GM12878 (cell line): ENCODE measurements at regions not wholly inside any gene's neighbourhood (a gene's known extent, or its start where the extent isn't known, plus 50 kb on each side); places are given as distances from the start of the nearest gene placed in this dataset.

Source experiments
- ATAC-seq: fragments of 200-7000 bp; cut with Tn5 transposase; 3 replicates; pipeline ENCODE4 v1.9.1; 2020; ENCODE audit warnings: mild to moderate bottlenecking, moderate library complexity
- BruUV-seq: library from RNA; stranded (reverse); fragments of 400-500 nt; replicated peaks from 2 replicates; lab custom pipeline; 2021; lab: Mats Ljungman, UMichigan
- CTCF ChIA-PET: fragments of 300-600 bp; sonication (Branson Sonifier 250); formaldehyde crosslinking; extraction: SDS; loops from one replicate; lab custom pipeline; 2021; ENCODE audit warnings: inconsistent platforms; lab: Yijun Ruan, JAX
- POLR2A ChIA-PET: fragments of 350-600 bp; formaldehyde crosslinking; extraction: SDS; loops from one replicate; lab custom pipeline; 2021; ENCODE audit warnings: inconsistent platforms; lab: Charles Lee
- RAD21 ChIA-PET: fragments of 300-600 bp; sonication (Branson Sonifier 250); formaldehyde crosslinking; loops from one replicate; lab custom pipeline; 2023; ENCODE audit warnings: antibody characterized with exemption; ENCODE audit not compliant: unreplicated experiment; lab: Charles Lee
- SMC1A ChIA-PET: fragments of 300-600 bp; sonication (Branson Sonifier 250); formaldehyde crosslinking; loops from one replicate; lab custom pipeline; 2023; ENCODE audit not compliant: unreplicated experiment, uncharacterized antibody; lab: Charles Lee
- DNase-seq: peaks from one replicate; pipeline ENCODE4 v3.0.0-alpha.2; 2011; ENCODE audit warnings: low read depth, low spot score
- FAIRE-seq: peaks from 3 replicates; lab custom pipeline; 2011; peaks lifted over from hg19 to GRCh38; lab: Jason Lieb, UNC
- H2AFZ ChIP-seq: 2 replicates; pipeline ENCODE4 v1.6.0; 2011; ENCODE audit warnings: low read depth, low read length, control low read depth; ENCODE audit not compliant: control insufficient read depth
- H3K27ac ChIP-seq: 2 replicates; pipeline ENCODE4 v1.5.1; 2011; ENCODE audit warnings: control low read depth; ENCODE audit not compliant: control insufficient read depth, insufficient read depth
- H3K27me3 ChIP-seq, 2 experiments: replicated peaks in 1 of 2; 2 replicates each; pipeline versions ENCODE4 v1.6.0 to v1.6.1; 2011; ENCODE audit warnings: low read length in 1 of 2; ENCODE audit not compliant: control insufficient read depth in 2 of 2, insufficient read depth in 2 of 2
- H3K36me3 ChIP-seq, 2 experiments: 2 replicates each; pipeline ENCODE4 v1.5.1; 2011; ENCODE audit warnings: low read length in 1 of 2; ENCODE audit not compliant: control insufficient read depth in 2 of 2, insufficient read depth in 2 of 2
- H3K4me1 ChIP-seq: 2 replicates; pipeline ENCODE4 v1.6.1; 2011; ENCODE audit warnings: mild to moderate bottlenecking, low read length, moderate library complexity, mixed read lengths; ENCODE audit not compliant: control insufficient read depth, insufficient read depth
- H3K4me2 ChIP-seq: 2 replicates; pipeline ENCODE4 v1.6.0; 2011; ENCODE audit warnings: control low read depth; ENCODE audit not compliant: control insufficient read depth, insufficient read depth
- H3K4me3 ChIP-seq: fragments of 200-600 bp; sonication (generic); 2 replicates; pipeline ENCODE4 v1.5.1; 2016
- H3K79me2 ChIP-seq: 2 replicates; pipeline ENCODE4 v1.6.0; 2011; ENCODE audit warnings: low read length; ENCODE audit not compliant: control insufficient read depth, insufficient read depth
- H3K9ac ChIP-seq: 2 replicates; pipeline ENCODE4 v1.8.0; 2011; ENCODE audit warnings: low read length, control low read depth, mixed read lengths; ENCODE audit not compliant: control insufficient read depth, insufficient read depth
- H3K9me3 ChIP-seq: replicated peaks from 3 replicates; pipeline ENCODE4 v1.5.1; 2011; ENCODE audit warnings: mild to moderate bottlenecking, low read length; ENCODE audit not compliant: control insufficient read depth, insufficient read depth
- H4K20me1 ChIP-seq: 2 replicates; pipeline ENCODE4 v1.6.0; 2011; ENCODE audit not compliant: control insufficient read depth, insufficient read depth
- DPF2 ChIP-seq: fragments of 450-650 bp; IDR thresholded peaks from 2 replicates; pipeline ENCODE4 v1.6.1; 2017; ENCODE audit warnings: mild to moderate bottlenecking
- MEF2B ChIP-seq: fragments of 450-650 bp; IDR thresholded peaks from 2 replicates; pipeline ENCODE4 v1.6.1; 2018; ENCODE audit warnings: mild to moderate bottlenecking, moderate library complexity; ENCODE audit not compliant: partially characterized antibody, poor library complexity, severe bottlenecking
- PAX5 ChIP-seq: IDR thresholded peaks from 2 replicates; pipeline ENCODE4 v1.6.1; 2011; ENCODE audit warnings: low read depth, low read length, borderline replicate concordance
- POLR2AphosphoS2 ChIP-seq: IDR thresholded peaks from 2 replicates; pipeline ENCODE4 v1.6.1; 2011; ENCODE audit warnings: low read depth, mild to moderate bottlenecking, low read length, improper control_type of control experiment, moderate library complexity
- RAD51 ChIP-seq: fragments of 450-650 bp; IDR thresholded peaks from 2 replicates; pipeline ENCODE4 v1.6.1; 2016; ENCODE audit warnings: moderate library complexity, mild to moderate bottlenecking, inconsistent platforms
- RBBP5 ChIP-seq: fragments of 200-600 bp; sonication (generic); conservative IDR thresholded peaks from 2 replicates; pipeline ENCODE4 v1.6.1; 2016
- STAT1 ChIP-seq: fragments of 450-650 bp; conservative IDR thresholded peaks from 2 replicates; pipeline ENCODE4 v1.6.1; 2014; ENCODE audit warnings: antibody characterized with exemption, mild to moderate bottlenecking
- TCF7 ChIP-seq: IDR thresholded peaks from 2 replicates; pipeline ENCODE4 v1.6.1; 2014; ENCODE audit warnings: antibody characterized with exemption, borderline replicate concordance
- USF1 ChIP-seq: IDR thresholded peaks from 2 replicates; pipeline ENCODE4 v1.6.1; 2011; ENCODE audit warnings: borderline replicate concordance, low read depth, mild to moderate bottlenecking, moderate library complexity, mixed read lengths, low read length; ENCODE audit not compliant: insufficient read depth; ENCODE audit errors: extremely low read length
- YBX1 ChIP-seq: fragments of 450-650 bp; IDR thresholded peaks from 2 replicates; pipeline ENCODE4 v1.6.1; 2016; ENCODE audit warnings: antibody characterized with exemption
- WGBS: methylation state at CpG from one replicate; pipeline ENCODE4 v1.1.6; 2016; ENCODE audit warnings: low lambda C conversion rate; ENCODE audit not compliant: insufficient replicate concordance, insufficient coverage; ENCODE audit errors: missing lambda C conversion rate; 5-methylcytosine and 5-hydroxymethylcytosine counted together
- in situ Hi-C: fragments of 300-500 bp; cut with MboI; formaldehyde crosslinking; loops from 9 replicates; pipeline ENCODE4 v1.14.3; 2018; ENCODE audit warnings: mixed read lengths
- intact Hi-C: fragments of 100-400 bp; cut with micrococcal nuclease; formaldehyde crosslinking; loops from one replicate; pipeline ENCODE4 v1.14.2; 2022; ENCODE audit not compliant: unreplicated experiment

- ATAC-seq (no peak), DNase-seq (no peak), FAIRE-seq (no peak)
- no peak for TF ChIP-seq DPF2
- Histone ChIP-seq H3K4me3 (no peak overlapping the region), H3K9me3 (no peaks in the 10 kb centered on the region), H4K20me1 (no peaks in the 10 kb centered on the region), H3K79me2 (no peaks in the 10 kb centered on the region), H3K9ac (no peak overlapping the region), H2AFZ (no peak overlapping the region), H3K27me3 (no peaks in the 10 kb centered on the region), H3K4me2 (no peak overlapping the region), H3K4me1 (no peaks in the 10 kb centered on the region), H3K36me3 (no peaks in the 10 kb centered on the region), H3K27ac (no peak overlapping the region)
- in situ Hi-C loops: no loop called here
- POLR2A ChIA-PET: no interaction called here
- CTCF ChIA-PET: no interaction called here
- intact Hi-C loops: no loop called here
- no TSS peak for BruUV-seq
- SMC1A ChIA-PET: no interaction called here
- 76% methylated on average over 10 of the region's 10 CpGs for WGBS
- RAD21 ChIA-PET: no interaction called here
Measured at GRCh38 chr6:163731215-163732013, 316.9 kb downstream of the QKI start.

- CTCF ChIA-PET: no interaction called here
- intact Hi-C loops: no loop called here
- FAIRE-seq (no peak), ATAC-seq (no peak), DNase-seq (no peak)
- in situ Hi-C loops: no loop called here
- WGBS: 75% methylated on average over 21 of the region's 21 CpGs
- Histone ChIP-seq H3K36me3 (no peaks in the 10 kb centered on the region), H3K9me3 (no peaks in the 10 kb centered on the region), H3K4me2 (no peak overlapping the region), H3K27me3 (no peaks in the 10 kb centered on the region), H3K79me2 (no peaks in the 10 kb centered on the region), H4K20me1 (no peaks in the 10 kb centered on the region), H3K4me3 (no peak overlapping the region), H3K27ac (no peak overlapping the region), H3K9ac (no peak overlapping the region), H3K4me1 (no peaks in the 10 kb centered on the region), H2AFZ (no peak overlapping the region)
- SMC1A ChIA-PET: no interaction called here
- TF ChIP-seq RBBP5: no peak
- TF ChIP-seq YBX1: no peak
- TF ChIP-seq POLR2AphosphoS2: no peak
- no peak for TF ChIP-seq STAT1
- no peak for TF ChIP-seq PAX5
- TF ChIP-seq USF1: no peak
- no peak for TF ChIP-seq MEF2B
- TF ChIP-seq TCF7: no peak
- TF ChIP-seq RAD51: no peak
- RAD21 ChIA-PET: no interaction called here
- POLR2A ChIA-PET: no interaction called here
- no TSS peak for BruUV-seq
Measured at GRCh38 chr6:163730246-163731210, 316.0 kb downstream of the QKI start.
